SK-N-MC (cell line): ENCODE measurements at regions not wholly inside any gene's neighbourhood (a gene's known extent, or its start where the extent isn't known, plus 50 kb on each side); places are given as distances from the start of the nearest gene placed in this dataset.

Experiments
- EZH2 ChIP-seq: fragments of 200-600 bp; sonication (generic); IDR thresholded peaks from one replicate; pipeline ENCODE4 v1.6.1; 2017; ENCODE audit warnings: antibody characterized with exemption
- POLR2AphosphoS5 ChIP-seq: IDR thresholded peaks from 2 replicates; pipeline ENCODE4 v1.6.1; 2012; ENCODE audit warnings: mild to moderate bottlenecking, low read depth, low read length, borderline replicate concordance

- TF ChIP-seq EZH2 (no peak), POLR2AphosphoS5 (no peak)
Observed at GRCh38 chr3:73765878-73766545, 141.3 kb upstream of the PDZRN3 start.
